NCI-H2107 treated with DMSO at 0.1 percent for 48 hours (cell line): ENCODE measurements at regions not wholly inside any gene's neighbourhood (a gene's known extent, or its start where the extent isn't known, plus 50 kb on each side); places are given as distances from the start of the nearest gene placed in this dataset.
"Not testable (repeated sequence)": the region's sequence is repeated elsewhere in the genome, so short reads cannot be mapped to it uniquely, and the experiment has no call there.

ENCODE experiments used
- DNase-seq: peaks from one replicate; lab custom pipeline; 2025; ENCODE audit not compliant: unreplicated experiment; lab: John Stamatoyannopoulos, UW

GRCh38 chr1:185441605-185442004, 124.6 kb upstream of the IVNS1ABP start:
- DNase-seq = no peak

- no peak for DNase-seq
Measured at GRCh38 chr1:185440877-185441276, 123.8 kb upstream of the IVNS1ABP start.

GRCh38 chr1:185439727-185440415, 122.8 kb upstream of the IVNS1ABP start:
- no peak for DNase-seq

- no peak for DNase-seq
Measured at GRCh38 chr1:185438936-185439335, 121.9 kb upstream of the IVNS1ABP start.

- no peak for DNase-seq
Measured at GRCh38 chr1:185435696-185436379, 118.8 kb upstream of the IVNS1ABP start.

- no peak for DNase-seq
Measured at GRCh38 chr1:185434721-185435120, 117.7 kb upstream of the IVNS1ABP start.

- no peak for DNase-seq
Measured at GRCh38 chr1:185433667-185434066, 116.6 kb upstream of the IVNS1ABP start.

- DNase-seq = no peak
Measured at GRCh38 chr1:185432948-185433347, 115.9 kb upstream of the IVNS1ABP start.

- no peak for DNase-seq
Measured at GRCh38 chr1:185431612-185432011, 114.6 kb upstream of the IVNS1ABP start.

GRCh38 chr1:185429668-185430067, 112.6 kb upstream of the IVNS1ABP start:
- DNase-seq = not testable (repeated sequence)

GRCh38 chr1:185427776-185428175, 110.7 kb upstream of the IVNS1ABP start:
- DNase-seq = no peak

GRCh38 chr1:185427264-185427663, 110.2 kb upstream of the IVNS1ABP start:
- DNase-seq = no peak

GRCh38 chr1:185426848-185427247, 109.8 kb upstream of the IVNS1ABP start:
- no peak for DNase-seq

GRCh38 chr1:185425163-185425562, 108.1 kb upstream of the IVNS1ABP start:
- DNase-seq = no peak

GRCh38 chr1:185421485-185422107, 104.6 kb upstream of the IVNS1ABP start:
- no peak for DNase-seq

GRCh38 chr1:185420588-185421081, 103.6 kb upstream of the IVNS1ABP start:
- DNase-seq = no peak

- DNase-seq = no peak
Measured at GRCh38 chr1:185419718-185420117, 102.7 kb upstream of the IVNS1ABP start.

GRCh38 chr1:185418472-185418871, 101.4 kb upstream of the IVNS1ABP start:
- no peak for DNase-seq

- DNase-seq = no peak
Measured at GRCh38 chr1:185412385-185413087, 95.5 kb upstream of the IVNS1ABP start.

- no peak for DNase-seq
Measured at GRCh38 chr1:185409763-185410528, 92.9 kb upstream of the IVNS1ABP start.

- no peak for DNase-seq
Measured at GRCh38 chr1:185409345-185409744, 92.3 kb upstream of the IVNS1ABP start.
